DOHH2 (cell line): ENCODE measurements at regions not wholly inside any gene's neighbourhood (a gene's known extent, or its start where the extent isn't known, plus 50 kb on each side); places are given as distances from the start of the nearest gene placed in this dataset.

ENCODE experiments used
- H3F3A ChIP-seq: fragments of 200-600 bp; sonication (generic), shearing (Covaris generic); 2 replicates; pipeline ENCODE4 v1.6.0; 2016; ENCODE audit warnings: antibody characterized with exemption, mild to moderate bottlenecking; ENCODE audit not compliant: control insufficient read depth, insufficient read depth
- H3K27ac ChIP-seq: fragments of 200-600 bp; sonication (generic); 2 replicates; pipeline ENCODE4 v1.5.1; 2014; ENCODE audit warnings: low read depth, mild to moderate bottlenecking, low read length, moderate library complexity
- H3K27me3 ChIP-seq: fragments of 200-600 bp; sonication (generic); 2 replicates; pipeline ENCODE4 v1.6.1; 2014; ENCODE audit warnings: mild to moderate bottlenecking, low read length, mixed read lengths; ENCODE audit not compliant: control insufficient read depth
- H3K36me3 ChIP-seq: fragments of 200-600 bp; sonication (generic); 2 replicates; pipeline ENCODE4 v1.6.1; 2014; ENCODE audit warnings: mild to moderate bottlenecking, low read length, moderate library complexity, mixed read lengths; ENCODE audit not compliant: control insufficient read depth
- H3K4me1 ChIP-seq: fragments of 200-600 bp; sonication (generic); 2 replicates; pipeline ENCODE4 v1.6.1; 2014; ENCODE audit warnings: mild to moderate bottlenecking, low read length, mixed read lengths; ENCODE audit not compliant: control insufficient read depth
- H3K4me2 ChIP-seq: fragments of 200-600 bp; sonication (generic); 2 replicates; pipeline ENCODE4 v1.6.0; 2014; ENCODE audit warnings: mild to moderate bottlenecking, low read length, moderate library complexity
- H3K4me3 ChIP-seq: fragments of 200-600 bp; sonication (generic); 2 replicates; pipeline ENCODE4 v1.5.1; 2014; ENCODE audit warnings: mild to moderate bottlenecking, low read length, mixed read lengths
- H3K79me2 ChIP-seq: fragments of 200-600 bp; sonication (generic); 2 replicates; pipeline ENCODE4 v1.6.1; 2014; ENCODE audit warnings: mild to moderate bottlenecking, low read length, mixed read lengths; ENCODE audit not compliant: control insufficient read depth
- H3K9me2 ChIP-seq: fragments of 200-600 bp; sonication (generic); replicated peaks from 2 replicates; pipeline ENCODE4 v1.6.1; 2014; ENCODE audit warnings: mild to moderate bottlenecking, low read length, mixed read lengths; ENCODE audit not compliant: control insufficient read depth
- H3K9me3 ChIP-seq: fragments of 200-600 bp; sonication (generic); 2 replicates; pipeline ENCODE4 v1.6.1; 2014; ENCODE audit warnings: antibody characterized with exemption, low read length, mixed read lengths; ENCODE audit not compliant: control insufficient read depth, insufficient read depth
- H4K20me1 ChIP-seq: fragments of 200-600 bp; sonication (generic); 2 replicates; pipeline ENCODE4 v1.6.0; 2014; ENCODE audit warnings: low read depth, mild to moderate bottlenecking, antibody characterized with exemption, low read length, moderate library complexity; ENCODE audit not compliant: control insufficient read depth, insufficient read depth
- CTCF ChIP-seq: fragments of 200-600 bp; sonication (generic); IDR thresholded peaks from one replicate; pipeline ENCODE4 v1.5.1; 2014; ENCODE audit warnings: antibody characterized with exemption, mild to moderate bottlenecking, low read depth, low read length; ENCODE audit not compliant: poor library complexity, severe bottlenecking
- EZH2phosphoT487 ChIP-seq: fragments of 200-600 bp; sonication (generic); IDR thresholded peaks from 2 replicates; pipeline ENCODE4 v1.6.1; 2017; ENCODE audit warnings: borderline replicate concordance, mild to moderate bottlenecking, antibody characterized with exemption, low read length, moderate library complexity, mixed read lengths

- H3F3A ChIP-seq = no peaks in the 10 kb centered on the region
- H3K27ac ChIP-seq = no peak overlapping the region
- no peak overlapping the region for H3K4me2 ChIP-seq
- TF ChIP-seq CTCF (no peak), EZH2phosphoT487 (no peak)
- H3K9me2 ChIP-seq = no peaks in the 10 kb centered on the region
- no peaks in the 10 kb centered on the region for H3K36me3 ChIP-seq
- no peaks in the 10 kb centered on the region for H3K79me2 ChIP-seq
- no peaks in the 10 kb centered on the region for H4K20me1 ChIP-seq
- no peaks in the 10 kb centered on the region for H3K9me3 ChIP-seq
- no peak overlapping the region for H3K4me3 ChIP-seq
- H3K4me1 ChIP-seq = no peaks in the 10 kb centered on the region
- no peaks in the 10 kb centered on the region for H3K27me3 ChIP-seq
Observed at GRCh38 chr16:51577621-51578303, 426.7 kb upstream of the SALL1 start.

GRCh38 chr16:51576498-51577195, 425.6 kb upstream of the SALL1 start:
- H4K20me1 ChIP-seq = no peaks in the 10 kb centered on the region
- H3K36me3 ChIP-seq = no peaks in the 10 kb centered on the region
- no peaks in the 10 kb centered on the region for H3K79me2 ChIP-seq
- no peaks in the 10 kb centered on the region for H3K9me3 ChIP-seq
- no peak for TF ChIP-seq CTCF
- TF ChIP-seq EZH2phosphoT487 = no peak
- no peak overlapping the region for H3K4me2 ChIP-seq
- H3K4me3 ChIP-seq = no peak overlapping the region
- H3K4me1 ChIP-seq = no peaks in the 10 kb centered on the region
- no peaks in the 10 kb centered on the region for H3K27me3 ChIP-seq
- no peak overlapping the region for H3K27ac ChIP-seq
- H3F3A ChIP-seq = no peaks in the 10 kb centered on the region
- no peaks in the 10 kb centered on the region for H3K9me2 ChIP-seq

GRCh38 chr16:51573191-51573590, 422.1 kb upstream of the SALL1 start:
- Histone ChIP-seq H3K4me3 (no peak overlapping the region), H3K27ac (no peak overlapping the region), H3K4me1 (no peaks in the 10 kb centered on the region), H3K79me2 (no peaks in the 10 kb centered on the region), H3F3A (no peaks in the 10 kb centered on the region), H4K20me1 (no peaks in the 10 kb centered on the region), H3K9me2 (no peaks in the 10 kb centered on the region), H3K27me3 (no peaks in the 10 kb centered on the region), H3K4me2 (no peak overlapping the region), H3K36me3 (no peaks in the 10 kb centered on the region), H3K9me3 (no peaks in the 10 kb centered on the region)
- TF ChIP-seq CTCF (no peak), EZH2phosphoT487 (no peak)
